DOHH2 (cell line): ENCODE measurements at regions not wholly inside any gene's neighbourhood (a gene's known extent, or its start where the extent isn't known, plus 50 kb on each side); places are given as distances from the start of the nearest gene placed in this dataset.

ENCODE experiments used
- CTCF ChIP-seq: fragments of 200-600 bp; sonication (generic); IDR thresholded peaks from one replicate; pipeline ENCODE4 v1.5.1; 2014; ENCODE audit warnings: antibody characterized with exemption, mild to moderate bottlenecking, low read depth, low read length; ENCODE audit not compliant: poor library complexity, severe bottlenecking
- EZH2phosphoT487 ChIP-seq: fragments of 200-600 bp; sonication (generic); IDR thresholded peaks from 2 replicates; pipeline ENCODE4 v1.6.1; 2017; ENCODE audit warnings: borderline replicate concordance, mild to moderate bottlenecking, antibody characterized with exemption, low read length, moderate library complexity, mixed read lengths

- no peak for TF ChIP-seq CTCF
- TF ChIP-seq EZH2phosphoT487 = no peak
These were observed 395.7 kb downstream of the CDC14C start for GRCh38 chr7:49320083-49320482.
